Parathyroid adenoma (tissue), 2 donors: ENCODE measurements at regions not wholly inside any gene's neighbourhood (a gene's known extent, or its start where the extent isn't known, plus 50 kb on each side); places are given as distances from the start of the nearest gene placed in this dataset.

Experiments
- H2AFZ ChIP-seq: fragments of 300-600 bp; sonication (generic); one replicate; pipeline ENCODE4 v1.7.0; 2017; ENCODE audit warnings: antibody characterized with exemption, mild to moderate bottlenecking
- H3K27ac ChIP-seq: fragments of 300-600 bp; sonication (generic); one replicate; pipeline ENCODE4 v1.7.0; 2017
- H3K27me3 ChIP-seq: fragments of 300-600 bp; sonication (generic); one replicate; pipeline ENCODE4 v1.7.0; 2017; ENCODE audit warnings: low read length; ENCODE audit not compliant: control insufficient read depth, insufficient read depth
- H3K36me3 ChIP-seq: fragments of 300-600 bp; sonication (generic); one replicate; pipeline ENCODE4 v1.7.0; 2017; ENCODE audit warnings: low read length; ENCODE audit not compliant: control insufficient read depth, insufficient read depth
- H3K4me1 ChIP-seq: fragments of 300-600 bp; sonication (generic); one replicate; pipeline ENCODE4 v1.7.0; 2017; ENCODE audit warnings: control low read depth
- H3K4me2 ChIP-seq: fragments of 300-600 bp; sonication (generic); one replicate; pipeline ENCODE4 v1.7.0; 2017; ENCODE audit warnings: low read length
- H3K4me3 ChIP-seq: fragments of 300-600 bp; sonication (generic); one replicate; pipeline ENCODE4 v1.7.0; 2017; ENCODE audit warnings: low read depth, low read length
- H3K79me2 ChIP-seq: fragments of 300-600 bp; sonication (generic); one replicate; pipeline ENCODE4 v1.7.0; 2017; ENCODE audit warnings: control low read depth
- H3K9ac ChIP-seq: fragments of 300-600 bp; sonication (generic); one replicate; pipeline ENCODE4 v1.7.0; 2017; ENCODE audit warnings: mild to moderate bottlenecking
- H3K9me3 ChIP-seq: fragments of 300-600 bp; sonication (generic); one replicate; pipeline ENCODE4 v1.7.0; 2017; ENCODE audit warnings: low read length; ENCODE audit not compliant: control insufficient read depth
- CTCF ChIP-seq: fragments of 300-600 bp; sonication (generic); IDR thresholded peaks from one replicate; pipeline ENCODE4 v1.7.0; 2017; ENCODE audit warnings: antibody characterized with exemption, mild to moderate bottlenecking
- donor health status: primary hyperparathyroidism.

- no peaks in the 10 kb centered on the region for H3K4me1 ChIP-seq
- no peak for TF ChIP-seq CTCF
- no peak overlapping the region for H3K9ac ChIP-seq
- no peak overlapping the region for H3K27ac ChIP-seq
- H3K79me2 ChIP-seq: no peaks in the 10 kb centered on the region
- no peak overlapping the region for H3K4me3 ChIP-seq
- H3K4me2 ChIP-seq: no peak overlapping the region
- no peaks in the 10 kb centered on the region for H3K36me3 ChIP-seq
- no peaks in the 10 kb centered on the region for H3K27me3 ChIP-seq
- peaks cover 2% of the 10 kb centered on the region for H3K9me3 ChIP-seq
- H2AFZ ChIP-seq: no peak overlapping the region
Measured at GRCh38 chr14:104335611-104336010, 197.2 kb downstream of the KIF26A start.

- no peak overlapping the region for H3K4me2 ChIP-seq
- H3K9me3 ChIP-seq: no peaks in the 10 kb centered on the region
- no peak overlapping the region for H3K27ac ChIP-seq
- H3K36me3 ChIP-seq: no peaks in the 10 kb centered on the region
- H3K27me3 ChIP-seq: no peaks in the 10 kb centered on the region
- no peak overlapping the region for H3K9ac ChIP-seq
- no peak overlapping the region for H3K4me3 ChIP-seq
- no peaks in the 10 kb centered on the region for H3K4me1 ChIP-seq
- no peak for TF ChIP-seq CTCF
- no peak overlapping the region for H2AFZ ChIP-seq
- H3K79me2 ChIP-seq: no peaks in the 10 kb centered on the region
Measured at GRCh38 chr14:104337351-104337750, 199.0 kb downstream of the KIF26A start.

- Histone ChIP-seq H3K27ac (no peak overlapping the region), H3K4me3 (no peak overlapping the region), H3K4me2 (no peak overlapping the region), H3K36me3 (no peaks in the 10 kb centered on the region), H3K79me2 (no peaks in the 10 kb centered on the region), H3K4me1 (no peaks in the 10 kb centered on the region), H3K27me3 (no peaks in the 10 kb centered on the region), H3K9me3 (no peaks in the 10 kb centered on the region), H2AFZ (no peak overlapping the region), H3K9ac (no peak overlapping the region)
- TF ChIP-seq CTCF: no peak
Measured at GRCh38 chr14:104339361-104339760, 201.0 kb downstream of the KIF26A start.

GRCh38 chr14:104339829-104340228 lies 201.4 kb downstream of the KIF26A start:
- Histone ChIP-seq H3K4me3 (no peak overlapping the region), H3K4me2 (no peak overlapping the region), H3K36me3 (no peaks in the 10 kb centered on the region), H3K9ac (no peak overlapping the region), H3K9me3 (no peaks in the 10 kb centered on the region), H3K27me3 (no peaks in the 10 kb centered on the region), H2AFZ (no peak overlapping the region), H3K4me1 (no peaks in the 10 kb centered on the region), H3K27ac (no peak overlapping the region), H3K79me2 (no peaks in the 10 kb centered on the region)
- no peak for TF ChIP-seq CTCF

- no peak overlapping the region for H3K4me2 ChIP-seq
- no peaks in the 10 kb centered on the region for H3K36me3 ChIP-seq
- H3K4me1 ChIP-seq: no peaks in the 10 kb centered on the region
- H3K4me3 ChIP-seq: no peak overlapping the region
- H3K9me3 ChIP-seq: no peaks in the 10 kb centered on the region
- no peak overlapping the region for H2AFZ ChIP-seq
- no peak overlapping the region for H3K9ac ChIP-seq
- no peaks in the 10 kb centered on the region for H3K79me2 ChIP-seq
- no peak overlapping the region for H3K27ac ChIP-seq
- H3K27me3 ChIP-seq: no peaks in the 10 kb centered on the region
- no peak for TF ChIP-seq CTCF
Measured at GRCh38 chr14:104341532-104342434, 203.4 kb downstream of the KIF26A start.
